HepG2 (cell line): ENCODE measurements at regions not wholly inside any gene's neighbourhood (a gene's known extent, or its start where the extent isn't known, plus 50 kb on each side); places are given as distances from the start of the nearest gene placed in this dataset.

Experiments used
- ATAC-seq: fragments of 200-7000 bp; cut with Tn5 transposase; 3 replicates; pipeline ENCODE4 v1.9.1; 2020; ENCODE audit warnings: mild to moderate bottlenecking, moderate library complexity
- BruUV-seq: library from RNA; stranded (reverse); fragments of 400-500 nt; replicated peaks from 2 replicates; lab custom pipeline; 2021; lab: Mats Ljungman, UMichigan
- CTCF ChIA-PET: fragments of 300-600 bp; formaldehyde crosslinking; extraction: SDS; loops from one replicate; lab custom pipeline; 2021; ENCODE audit warnings: low total read pairs, inconsistent platforms, low intra/inter-chr PET ratio; lab: Yijun Ruan, JAX
- POLR2A ChIA-PET: fragments of 350-600 bp; sonication (Branson Sonifier 250); formaldehyde crosslinking; loops from one replicate; lab custom pipeline; 2020; ENCODE audit warnings: antibody characterized with exemption, inconsistent platforms; lab: Yijun Ruan, JAX
- DNase-seq: peaks from one replicate; pipeline ENCODE4 v3.0.0-alpha.2; 2015; ENCODE audit warnings: low spot score
- FAIRE-seq: peaks from 3 replicates; lab custom pipeline; 2011; peaks lifted over from hg19 to GRCh38; lab: Jason Lieb, UNC
- H2AFZ ChIP-seq: one replicate; pipeline ENCODE4 v1.6.1; 2011; ENCODE audit warnings: low read length, inconsistent platforms
- H3K27ac ChIP-seq: fragments of 300-600 bp; 3 replicates; pipeline ENCODE4 v1.8.0; 2011; ENCODE audit warnings: mixed run types, mild to moderate bottlenecking, mixed read lengths, low read length, inconsistent platforms; ENCODE audit not compliant: insufficient read depth; ENCODE audit errors: extremely low read length
- H3K27me3 ChIP-seq, 2 experiments: fragments of 200-600 bp in 1 of 2; 2 replicates in 1 of 2; 3 replicates in 1 of 2; pipeline versions ENCODE4 v1.6.0 to v1.8.0; 2011; ENCODE audit warnings: low read length in 2 of 2, mild to moderate bottlenecking in 2 of 2, moderate library complexity in 2 of 2, inconsistent platforms in 1 of 2; ENCODE audit not compliant: insufficient read depth in 2 of 2, control insufficient read depth in 1 of 2
- H3K36me3 ChIP-seq, 2 experiments: fragments of 200-600 bp in 1 of 2; replicated peaks in 1 of 2; 2 replicates in 1 of 2; 3 replicates in 1 of 2; pipeline versions ENCODE4 v1.5.1 to v1.8.0; 2011; ENCODE audit warnings: low read length in 2 of 2, inconsistent platforms in 1 of 2; ENCODE audit not compliant: insufficient read depth in 2 of 2, control insufficient read depth in 1 of 2
- H3K4me1 ChIP-seq: 2 replicates; pipeline ENCODE4 v1.5.1; 2012; ENCODE audit warnings: low read length, inconsistent platforms; ENCODE audit not compliant: insufficient read depth
- H3K4me2 ChIP-seq: 2 replicates; pipeline ENCODE4 v1.6.0; 2011; ENCODE audit warnings: low read depth, low read length, inconsistent platforms
- H3K4me3 ChIP-seq, 3 experiments: fragments of 200-600 bp in 1 of 3; sonication (generic), shearing (Covaris generic) in 1 of 3; replicated peaks in 1 of 3; 2 replicates each; pipeline ENCODE4 v1.5.1; 2011 to 2016; ENCODE audit warnings: low read length in 3 of 3, inconsistent platforms in 2 of 3, low read depth in 2 of 3, mild to moderate bottlenecking in 2 of 3, control low read depth in 1 of 3, mixed read lengths in 1 of 3; ENCODE audit not compliant: insufficient read depth in 1 of 3
- H3K79me2 ChIP-seq: one replicate; pipeline ENCODE4 v1.6.1; 2011; ENCODE audit warnings: low read length, inconsistent platforms; ENCODE audit not compliant: insufficient read depth
- H3K9ac ChIP-seq: 2 replicates; pipeline ENCODE4 v1.6.0; 2011; ENCODE audit warnings: mild to moderate bottlenecking, low read depth, low read length, inconsistent platforms; ENCODE audit not compliant: insufficient read depth
- H3K9me3 ChIP-seq: 2 replicates; pipeline ENCODE4 v1.5.1; 2012; ENCODE audit warnings: mild to moderate bottlenecking, low read length
- H4K20me1 ChIP-seq: 2 replicates; pipeline ENCODE4 v1.6.0; 2011; ENCODE audit warnings: inconsistent platforms, mild to moderate bottlenecking, low read length, moderate library complexity; ENCODE audit not compliant: insufficient read depth
- ATF3 ChIP-seq: sonication (generic); formaldehyde crosslinking; IDR thresholded peaks from 2 replicates; pipeline ENCODE4 v1.4.0; 2020; ENCODE audit warnings: missing genetic modification reagents
- BHLHE40 ChIP-seq: IDR thresholded peaks from 2 replicates; pipeline ENCODE4 v1.6.1; 2011; ENCODE audit warnings: low read length, improper control_type of control experiment
- ELK4 ChIP-seq: sonication (generic); formaldehyde crosslinking; IDR thresholded peaks from 2 replicates; pipeline ENCODE4 v1.9.0; 2021; ENCODE audit warnings: missing genetic modification reagents, borderline replicate concordance
- KDM2A ChIP-seq: sonication (generic); formaldehyde crosslinking; IDR thresholded peaks from 2 replicates; pipeline ENCODE4 v1.4.0; 2020; ENCODE audit warnings: low read depth, missing genetic modification reagents, borderline replicate concordance
- KLF16 ChIP-seq, 2 experiments: sonication (generic) in 1 of 2; formaldehyde crosslinking in 1 of 2; IDR thresholded peaks; 2 replicates each; pipeline versions ENCODE4 v1.6.1 to v1.8.0; 2016 to 2023; ENCODE audit warnings: missing genetic modification reagents in 2 of 2, missing compliant biosample characterization in 1 of 2
- MYNN ChIP-seq: sonication (generic); formaldehyde crosslinking; IDR thresholded peaks from 2 replicates; pipeline ENCODE4 v1.4.0; 2020; ENCODE audit warnings: mild to moderate bottlenecking, low read depth, missing genetic modification reagents
- TRIM22 ChIP-seq: fragments of 450-650 bp; IDR thresholded peaks from 2 replicates; pipeline ENCODE4 v1.6.1; 2017
- XRCC5 ChIP-seq: fragments of 200-400 bp; formaldehyde crosslinking; optimal IDR thresholded peaks from 2 replicates; pipeline ENCODE3; 2017; ENCODE audit warnings: mild to moderate bottlenecking, low read length
- ZNF276 ChIP-seq: sonication (generic); formaldehyde crosslinking; IDR thresholded peaks from 2 replicates; pipeline ENCODE4 v1.4.0; 2020; ENCODE audit warnings: mild to moderate bottlenecking, low read depth, missing genetic modification reagents
- ZNF460 ChIP-seq: sonication (generic); formaldehyde crosslinking; IDR thresholded peaks from 2 replicates; pipeline ENCODE4 v1.5.1; 2020; ENCODE audit warnings: missing genetic modification reagents, mild to moderate bottlenecking, borderline replicate concordance
- ZNF543 ChIP-seq: sonication (generic); formaldehyde crosslinking; IDR thresholded peaks from 2 replicates; pipeline ENCODE4 v1.4.0; 2020; ENCODE audit warnings: mild to moderate bottlenecking, missing genetic modification reagents
- ZNF710 ChIP-seq: sonication (generic); formaldehyde crosslinking; IDR thresholded peaks from 2 replicates; pipeline ENCODE4 v1.5.0; 2020; ENCODE audit warnings: mild to moderate bottlenecking, missing genetic modification reagents, borderline replicate concordance
- ZNF850 ChIP-seq: sonication (generic); formaldehyde crosslinking; conservative IDR thresholded peaks from 2 replicates; pipeline ENCODE4 v1.9.0; 2021; ENCODE audit warnings: mild to moderate bottlenecking, missing genetic modification reagents
- WGBS: methylation state at CpG from one replicate; pipeline ENCODE4 v1.1.6; 2017; ENCODE audit warnings: low lambda C conversion rate; 5-methylcytosine and 5-hydroxymethylcytosine counted together
- in situ Hi-C: cut with HindIII; loops from 2 replicates; pipeline ENCODE4 v1.10.0; 2017; ENCODE audit warnings: low pct_unique_long_range_greater_than_20kb; ENCODE audit not compliant: extremely low pct_ligation_motif_present
- intact Hi-C: fragments of 100-400 bp; cut with micrococcal nuclease; formaldehyde crosslinking; loops from one replicate; pipeline ENCODE4 v1.10.0; 2022; ENCODE audit not compliant: unreplicated experiment

GRCh38 chr10:54962134-54962900 lies 161.3 kb upstream of the PCDH15 start:
- Histone ChIP-seq H3K4me3 (no peak overlapping the region), H3K27ac (no peak overlapping the region), H3K9ac (no peak overlapping the region), H3K4me2 (no peak overlapping the region), H3K4me1 (no peaks in the 10 kb centered on the region), H3K9me3 (no peaks in the 10 kb centered on the region), H4K20me1 (no peaks in the 10 kb centered on the region), H3K27me3 (no peaks in the 10 kb centered on the region), H3K79me2 (no peaks in the 10 kb centered on the region), H2AFZ (no peak overlapping the region), H3K36me3 (no peaks in the 10 kb centered on the region)
- in situ Hi-C loops, result no loop called here
- CTCF ChIA-PET, result no interaction called here
- TF ChIP-seq ZNF850 (CRISPR knock-in tag), result no peak
- no peak for TF ChIP-seq TRIM22
- TF ChIP-seq MYNN (CRISPR knock-in tag), result no peak
- TF ChIP-seq ZNF543 (CRISPR knock-in tag), result no peak
- TF ChIP-seq ZNF460 (CRISPR knock-in tag), result no peak
- no peak for TF ChIP-seq XRCC5
- TF ChIP-seq BHLHE40, result no peak
- no peak for TF ChIP-seq ELK4
- no peak for TF ChIP-seq KDM2A (CRISPR knock-in tag)
- TF ChIP-seq ZNF276 (CRISPR knock-in tag), result no peak
- TF ChIP-seq ZNF710 (CRISPR knock-in tag), result no peak
- no peak for TF ChIP-seq KLF16 (CRISPR knock-in tag; IDR thresholded peaks at IDR 0.05)
- TF ChIP-seq ATF3, result no peak
- ATAC-seq (no peak), FAIRE-seq (no peak), DNase-seq (no peak)
- intact Hi-C loops, result no loop called here
- BruUV-seq, result no TSS peak
- POLR2A ChIA-PET, result no interaction called here
- WGBS, result 4% methylated on average over 4 of the region's 6 CpGs
